WTC11 (cell line): ENCODE measurements at regions not wholly inside any gene's neighbourhood (a gene's known extent, or its start where the extent isn't known, plus 50 kb on each side); places are given as distances from the start of the nearest gene placed in this dataset.

Experiments
- ATAC-seq: fragments of 200-7000 bp; cut with Tn5 transposase; 2 replicates; pipeline ENCODE4 v1.10.0; 2021; ENCODE audit warnings: mild to moderate bottlenecking, moderate library complexity
- CTCF ChIA-PET: fragments of 300-600 bp; sonication (Branson Sonifier 250); formaldehyde crosslinking; loops from one replicate; lab custom pipeline; 2021; ENCODE audit warnings: antibody characterized with exemption; lab: Charles Lee
- POLR2A ChIA-PET: fragments of 350-600 bp; sonication (Branson Sonifier 250); formaldehyde crosslinking; loops from one replicate; lab custom pipeline; 2021; ENCODE audit warnings: antibody characterized with exemption; lab: Charles Lee
- DNase-seq: peaks from one replicate; pipeline ENCODE4 v3.0.0; 2021; ENCODE audit warnings: low spot score
- H3K27ac Mint-ChIP-seq: 2 replicates; pipeline ENCODE4 v1.8.0; 2021; ENCODE audit warnings: mixed read lengths
- H3K27me3 Mint-ChIP-seq: 2 replicates; pipeline ENCODE4 v1.8.0; 2021; ENCODE audit warnings: low read depth, mild to moderate bottlenecking, moderate library complexity, mixed read lengths
- H3K36me3 Mint-ChIP-seq: 2 replicates; pipeline ENCODE4 v1.8.0; 2021; ENCODE audit warnings: mixed read lengths
- H3K4me1 Mint-ChIP-seq: 2 replicates; pipeline ENCODE4 v1.8.0; 2022; ENCODE audit warnings: mixed read lengths
- H3K4me3 Mint-ChIP-seq: 2 replicates; pipeline ENCODE4 v1.8.0; 2021; ENCODE audit warnings: mild to moderate bottlenecking, moderate library complexity, mixed read lengths
- H3K9me3 Mint-ChIP-seq: 2 replicates; pipeline ENCODE4 v1.8.0; 2021; ENCODE audit warnings: mixed read lengths
- ATF1 ChIP-seq: sonication (generic); formaldehyde crosslinking; IDR thresholded peaks from 2 replicates; pipeline ENCODE4 v1.8.1; 2023; ENCODE audit warnings: mild to moderate bottlenecking, moderate library complexity, missing genetic modification reagents
- CBFB ChIP-seq: sonication (generic); formaldehyde crosslinking; IDR thresholded peaks from 2 replicates; pipeline ENCODE4 v1.8.1; 2022; ENCODE audit warnings: mild to moderate bottlenecking, low read depth, missing genetic modification reagents
- CREM ChIP-seq: sonication (generic); formaldehyde crosslinking; IDR thresholded peaks from 2 replicates; pipeline ENCODE4 v1.8.1; 2022; ENCODE audit warnings: mild to moderate bottlenecking, missing genetic modification reagents, moderate library complexity
- ETV6 ChIP-seq: sonication (generic); formaldehyde crosslinking; IDR thresholded peaks from 2 replicates; pipeline ENCODE4 v1.8.1; 2022; ENCODE audit warnings: mild to moderate bottlenecking, missing genetic modification reagents
- FOXJ3 ChIP-seq: sonication (generic); formaldehyde crosslinking; IDR thresholded peaks from 2 replicates; pipeline ENCODE4 v1.9.0; 2021; ENCODE audit warnings: missing genetic modification reagents, mild to moderate bottlenecking, borderline replicate concordance
- FOXP1 ChIP-seq: sonication (generic); formaldehyde crosslinking; IDR thresholded peaks from 2 replicates; pipeline ENCODE4 v1.8.0; 2022; ENCODE audit warnings: missing genetic modification reagents, mild to moderate bottlenecking, moderate library complexity, borderline replicate concordance
- IRF2 ChIP-seq: sonication (generic); formaldehyde crosslinking; IDR thresholded peaks from 2 replicates; pipeline ENCODE4 v1.8.0; 2022; ENCODE audit warnings: low read depth, missing genetic modification reagents, borderline replicate concordance
- RELA ChIP-seq: sonication (generic); formaldehyde crosslinking; IDR thresholded peaks from 2 replicates; pipeline ENCODE4 v1.8.1; 2022; ENCODE audit warnings: missing genetic modification reagents, mild to moderate bottlenecking, borderline replicate concordance
- ZNF138 ChIP-seq: sonication (generic); formaldehyde crosslinking; conservative IDR thresholded peaks from 2 replicates; pipeline ENCODE4 v1.8.1; 2022; ENCODE audit warnings: mild to moderate bottlenecking, moderate library complexity, missing genetic modification reagents
- ZNF263 ChIP-seq: sonication (generic); formaldehyde crosslinking; IDR thresholded peaks from 2 replicates; pipeline ENCODE4 v1.8.1; 2022; ENCODE audit warnings: low read depth, mild to moderate bottlenecking, moderate library complexity, missing genetic modification reagents
- ZNF317 ChIP-seq: sonication (generic); formaldehyde crosslinking; IDR thresholded peaks from 2 replicates; pipeline ENCODE4 v1.8.1; 2023; ENCODE audit warnings: low read depth, mild to moderate bottlenecking, moderate library complexity, missing genetic modification reagents, borderline replicate concordance
- ZNF396 ChIP-seq: fragments of 250-450 bp; sonication (Bioruptor Pico); IDR thresholded peaks from 2 replicates; pipeline ENCODE4 v1.8.0; 2021; ENCODE audit warnings: mild to moderate bottlenecking, moderate library complexity, borderline replicate concordance
- ZNF423 ChIP-seq: fragments of 250-450 bp; sonication (Bioruptor Pico); IDR thresholded peaks from 2 replicates; pipeline ENCODE4 v2.1.2; 2022; ENCODE audit warnings: mild to moderate bottlenecking, moderate library complexity
- TF ChIP-seq, protein P1 (sequence below): sonication (generic); formaldehyde crosslinking; IDR thresholded peaks from 2 replicates; pipeline ENCODE4 v1.8.1; 2023; ENCODE audit warnings: mild to moderate bottlenecking, missing genetic modification reagents
- TF ChIP-seq, protein P2 (sequence below): sonication (generic); formaldehyde crosslinking; IDR thresholded peaks from 2 replicates; pipeline ENCODE4 v1.8.0; 2022; ENCODE audit warnings: mild to moderate bottlenecking, missing genetic modification reagents
- TF ChIP-seq, protein P3 (sequence below): fragments of 250-450 bp; sonication (Bioruptor Pico); IDR thresholded peaks from 2 replicates; pipeline ENCODE4 v1.9.0; 2021; ENCODE audit warnings: moderate library complexity, mild to moderate bottlenecking, inconsistent platforms, borderline replicate concordance
- TF ChIP-seq, protein P4 (sequence below): fragments of 200-600 bp; IDR thresholded peaks from 2 replicates; pipeline ENCODE4 v1.8.0; 2022; ENCODE audit warnings: antibody characterized with exemption
- TF ChIP-seq, protein P5 (sequence below): fragments of 250-450 bp; sonication (Bioruptor Pico); IDR thresholded peaks from 2 replicates; pipeline ENCODE4 v2.1.2; 2022; ENCODE audit warnings: mild to moderate bottlenecking, moderate library complexity
- TF ChIP-seq, protein P6 (sequence below): sonication (generic); formaldehyde crosslinking; conservative IDR thresholded peaks from 2 replicates; pipeline ENCODE4 v1.8.1; 2023; ENCODE audit warnings: mild to moderate bottlenecking, low read depth, missing genetic modification reagents, moderate library complexity
- TF ChIP-seq, protein P7 (sequence below): sonication (generic); formaldehyde crosslinking; IDR thresholded peaks from 2 replicates; pipeline ENCODE4 v1.8.1; 2023; ENCODE audit warnings: mild to moderate bottlenecking, missing genetic modification reagents, moderate library complexity

DNA sequence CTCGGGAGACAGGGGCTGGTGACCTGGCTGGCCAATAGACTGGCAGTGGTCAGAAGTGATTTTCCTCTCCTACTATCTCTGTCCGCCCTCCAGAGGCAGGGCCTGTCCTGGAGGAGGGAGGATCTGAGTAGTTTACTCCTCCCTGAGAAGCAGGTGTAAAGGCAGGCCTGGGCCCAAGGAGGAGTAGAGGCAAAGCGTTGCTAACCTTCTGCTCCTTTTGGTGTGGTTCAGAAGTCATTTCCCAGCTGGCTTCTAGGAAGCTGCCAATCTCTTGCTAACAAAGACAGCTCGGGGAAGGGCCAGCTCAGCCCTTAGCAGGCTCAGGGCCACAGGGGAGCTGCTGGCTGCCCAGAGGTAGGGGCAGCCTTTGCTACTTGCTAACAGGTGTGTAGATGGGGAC lies 151.1 kb upstream of the NECTIN1 start:
- Mint-ChIP-seq H3K9me3 (no peaks in the 10 kb centered on the region), H3K4me1 (peaks cover 18% of the 10 kb centered on the region), H3K36me3 (no peaks in the 10 kb centered on the region), H3K27me3 (no peaks in the 10 kb centered on the region), H3K27ac (no peak overlapping the region), H3K4me3 (no peak overlapping the region)
- DNase-seq (peak; percentile 21), ATAC-seq (peak; percentile 72)
- TF ChIP-seq, protein P1, sequence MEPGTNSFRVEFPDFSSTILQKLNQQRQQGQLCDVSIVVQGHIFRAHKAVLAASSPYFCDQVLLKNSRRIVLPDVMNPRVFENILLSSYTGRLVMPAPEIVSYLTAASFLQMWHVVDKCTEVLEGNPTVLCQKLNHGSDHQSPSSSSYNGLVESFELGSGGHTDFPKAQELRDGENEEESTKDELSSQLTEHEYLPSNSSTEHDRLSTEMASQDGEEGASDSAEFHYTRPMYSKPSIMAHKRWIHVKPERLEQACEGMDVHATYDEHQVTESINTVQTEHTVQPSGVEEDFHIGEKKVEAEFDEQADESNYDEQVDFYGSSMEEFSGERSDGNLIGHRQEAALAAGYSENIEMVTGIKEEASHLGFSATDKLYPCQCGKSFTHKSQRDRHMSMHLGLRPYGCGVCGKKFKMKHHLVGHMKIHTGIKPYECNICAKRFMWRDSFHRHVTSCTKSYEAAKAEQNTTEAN (CRISPR knock-in tag), result no peak
- TF ChIP-seq, protein P2, sequence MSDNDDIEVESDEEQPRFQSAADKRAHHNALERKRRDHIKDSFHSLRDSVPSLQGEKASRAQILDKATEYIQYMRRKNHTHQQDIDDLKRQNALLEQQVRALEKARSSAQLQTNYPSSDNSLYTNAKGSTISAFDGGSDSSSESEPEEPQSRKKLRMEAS (CRISPR knock-in tag), result no peak
- TF ChIP-seq ZNF263 (CRISPR knock-in tag), result 0 out of 2 replicates have a peak, but pooled peaks have one; percentile 20
- ChIA-PET CTCF (interaction anchor here (1.1 to 1.4 kb wide), 2 partner anchors 138 to 228 kb away, joined by 3 read pairs; no protein-coding TSS in a partner anchor), POLR2A (no interaction called here)

DNA sequence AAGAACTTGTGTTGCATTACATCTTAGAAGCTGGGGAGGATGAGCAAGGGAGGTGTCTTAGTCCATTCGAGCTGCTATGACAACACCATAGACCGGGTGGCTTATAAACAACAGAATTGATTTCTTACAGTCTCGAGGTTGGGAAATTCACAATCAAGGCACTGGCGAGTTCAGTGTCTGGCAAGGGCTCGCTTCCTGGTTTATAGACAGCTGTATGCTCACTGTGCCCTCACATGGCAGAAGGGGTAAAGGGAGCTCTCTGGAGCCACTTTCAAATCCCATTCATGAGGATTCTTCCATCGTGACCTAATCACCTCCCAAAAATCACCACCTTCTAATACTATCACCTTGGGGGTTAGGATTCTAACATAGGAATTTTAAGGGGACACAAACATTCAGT lies 150.0 kb upstream of the NECTIN1 start:
- DNase-seq, result no peak
- H3K9me3 Mint-ChIP-seq, result no peaks in the 10 kb centered on the region
- no peak overlapping the region for H3K4me3 Mint-ChIP-seq
- TF ChIP-seq FOXP1 (CRISPR knock-in tag) (no peak), ZNF317 (CRISPR knock-in tag) (no peak), RELA (no peak), CBFB (CRISPR knock-in tag) (no peak), ATF1 (CRISPR knock-in tag) (no peak), ETV6 (no peak), ZNF138 (CRISPR knock-in tag) (no peak), ZNF423 (CRISPR knock-in tag) (no peak), IRF2 (CRISPR knock-in tag) (no peak), ZNF396 (CRISPR knock-in tag) (no peak), FOXJ3 (CRISPR knock-in tag) (no peak), CREM (CRISPR knock-in tag) (no peak)
- TF ChIP-seq, protein P3, sequence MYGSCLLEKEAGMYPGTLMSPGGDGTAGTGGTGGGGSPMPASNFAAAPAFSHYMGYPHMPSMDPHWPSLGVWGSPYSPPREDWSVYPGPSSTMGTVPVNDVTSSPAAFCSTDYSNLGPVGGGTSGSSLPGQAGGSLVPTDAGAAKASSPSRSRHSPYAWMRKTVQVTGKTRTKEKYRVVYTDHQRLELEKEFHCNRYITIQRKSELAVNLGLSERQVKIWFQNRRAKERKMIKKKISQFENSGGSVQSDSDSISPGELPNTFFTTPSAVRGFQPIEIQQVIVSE (CRISPR knock-in tag), result no peak
- TF ChIP-seq, protein P4, sequence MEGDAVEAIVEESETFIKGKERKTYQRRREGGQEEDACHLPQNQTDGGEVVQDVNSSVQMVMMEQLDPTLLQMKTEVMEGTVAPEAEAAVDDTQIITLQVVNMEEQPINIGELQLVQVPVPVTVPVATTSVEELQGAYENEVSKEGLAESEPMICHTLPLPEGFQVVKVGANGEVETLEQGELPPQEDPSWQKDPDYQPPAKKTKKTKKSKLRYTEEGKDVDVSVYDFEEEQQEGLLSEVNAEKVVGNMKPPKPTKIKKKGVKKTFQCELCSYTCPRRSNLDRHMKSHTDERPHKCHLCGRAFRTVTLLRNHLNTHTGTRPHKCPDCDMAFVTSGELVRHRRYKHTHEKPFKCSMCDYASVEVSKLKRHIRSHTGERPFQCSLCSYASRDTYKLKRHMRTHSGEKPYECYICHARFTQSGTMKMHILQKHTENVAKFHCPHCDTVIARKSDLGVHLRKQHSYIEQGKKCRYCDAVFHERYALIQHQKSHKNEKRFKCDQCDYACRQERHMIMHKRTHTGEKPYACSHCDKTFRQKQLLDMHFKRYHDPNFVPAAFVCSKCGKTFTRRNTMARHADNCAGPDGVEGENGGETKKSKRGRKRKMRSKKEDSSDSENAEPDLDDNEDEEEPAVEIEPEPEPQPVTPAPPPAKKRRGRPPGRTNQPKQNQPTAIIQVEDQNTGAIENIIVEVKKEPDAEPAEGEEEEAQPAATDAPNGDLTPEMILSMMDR, result no peak
- TF ChIP-seq, protein P5, sequence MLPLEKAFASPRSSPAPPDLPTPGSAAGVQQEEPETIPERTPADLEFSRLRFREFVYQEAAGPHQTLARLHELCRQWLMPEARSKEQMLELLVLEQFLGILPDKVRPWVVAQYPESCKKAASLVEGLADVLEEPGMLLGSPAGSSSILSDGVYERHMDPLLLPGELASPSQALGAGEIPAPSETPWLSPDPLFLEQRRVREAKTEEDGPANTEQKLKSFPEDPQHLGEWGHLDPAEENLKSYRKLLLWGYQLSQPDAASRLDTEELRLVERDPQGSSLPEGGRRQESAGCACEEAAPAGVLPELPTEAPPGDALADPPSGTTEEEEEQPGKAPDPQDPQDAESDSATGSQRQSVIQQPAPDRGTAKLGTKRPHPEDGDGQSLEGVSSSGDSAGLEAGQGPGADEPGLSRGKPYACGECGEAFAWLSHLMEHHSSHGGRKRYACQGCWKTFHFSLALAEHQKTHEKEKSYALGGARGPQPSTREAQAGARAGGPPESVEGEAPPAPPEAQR, result no peak
- TF ChIP-seq, protein P6, sequence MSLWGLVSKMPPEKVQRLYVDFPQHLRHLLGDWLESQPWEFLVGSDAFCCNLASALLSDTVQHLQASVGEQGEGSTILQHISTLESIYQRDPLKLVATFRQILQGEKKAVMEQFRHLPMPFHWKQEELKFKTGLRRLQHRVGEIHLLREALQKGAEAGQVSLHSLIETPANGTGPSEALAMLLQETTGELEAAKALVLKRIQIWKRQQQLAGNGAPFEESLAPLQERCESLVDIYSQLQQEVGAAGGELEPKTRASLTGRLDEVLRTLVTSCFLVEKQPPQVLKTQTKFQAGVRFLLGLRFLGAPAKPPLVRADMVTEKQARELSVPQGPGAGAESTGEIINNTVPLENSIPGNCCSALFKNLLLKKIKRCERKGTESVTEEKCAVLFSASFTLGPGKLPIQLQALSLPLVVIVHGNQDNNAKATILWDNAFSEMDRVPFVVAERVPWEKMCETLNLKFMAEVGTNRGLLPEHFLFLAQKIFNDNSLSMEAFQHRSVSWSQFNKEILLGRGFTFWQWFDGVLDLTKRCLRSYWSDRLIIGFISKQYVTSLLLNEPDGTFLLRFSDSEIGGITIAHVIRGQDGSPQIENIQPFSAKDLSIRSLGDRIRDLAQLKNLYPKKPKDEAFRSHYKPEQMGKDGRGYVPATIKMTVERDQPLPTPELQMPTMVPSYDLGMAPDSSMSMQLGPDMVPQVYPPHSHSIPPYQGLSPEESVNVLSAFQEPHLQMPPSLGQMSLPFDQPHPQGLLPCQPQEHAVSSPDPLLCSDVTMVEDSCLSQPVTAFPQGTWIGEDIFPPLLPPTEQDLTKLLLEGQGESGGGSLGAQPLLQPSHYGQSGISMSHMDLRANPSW (CRISPR knock-in tag), result no peak
- TF ChIP-seq, protein P7, sequence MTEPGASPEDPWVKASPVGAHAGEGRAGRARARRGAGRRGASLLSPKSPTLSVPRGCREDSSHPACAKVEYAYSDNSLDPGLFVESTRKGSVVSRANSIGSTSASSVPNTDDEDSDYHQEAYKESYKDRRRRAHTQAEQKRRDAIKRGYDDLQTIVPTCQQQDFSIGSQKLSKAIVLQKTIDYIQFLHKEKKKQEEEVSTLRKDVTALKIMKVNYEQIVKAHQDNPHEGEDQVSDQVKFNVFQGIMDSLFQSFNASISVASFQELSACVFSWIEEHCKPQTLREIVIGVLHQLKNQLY, result no peak
- TF ChIP-seq, all 79 proteins: peak for 0
- ChIA-PET POLR2A (no interaction called here), CTCF (no interaction called here)
- ATAC-seq, result no peak
- Mint-ChIP-seq H3K36me3 (no peaks in the 10 kb centered on the region), H3K27me3 (peaks cover 3% of the 10 kb centered on the region; the same call in 1 of the 2 replicates), H3K4me1 (peaks cover 16% of the 10 kb centered on the region), H3K27ac (no peak overlapping the region)
